Activated CD4-positive, CD25-positive, alpha-beta regulatory T cell treated with anti-CD3 and anti-CD28 coated beads, Interleukin-2, amount 50 U/mL, for 24 hours (primary cell): ENCODE measurements at regions not wholly inside any gene's neighbourhood (a gene's known extent, or its start where the extent isn't known, plus 50 kb on each side); places are given as distances from the start of the nearest gene placed in this dataset.

Experiments
- ATAC-seq, 2 donors: fragments of 150-1000 bp; cut with Tn5 transposase; one replicate each; pipeline ENCODE4 v1.10.0; 2021; ENCODE audit warnings: mild to moderate bottlenecking in 1 of 2, moderate library complexity in 1 of 2

DNA sequence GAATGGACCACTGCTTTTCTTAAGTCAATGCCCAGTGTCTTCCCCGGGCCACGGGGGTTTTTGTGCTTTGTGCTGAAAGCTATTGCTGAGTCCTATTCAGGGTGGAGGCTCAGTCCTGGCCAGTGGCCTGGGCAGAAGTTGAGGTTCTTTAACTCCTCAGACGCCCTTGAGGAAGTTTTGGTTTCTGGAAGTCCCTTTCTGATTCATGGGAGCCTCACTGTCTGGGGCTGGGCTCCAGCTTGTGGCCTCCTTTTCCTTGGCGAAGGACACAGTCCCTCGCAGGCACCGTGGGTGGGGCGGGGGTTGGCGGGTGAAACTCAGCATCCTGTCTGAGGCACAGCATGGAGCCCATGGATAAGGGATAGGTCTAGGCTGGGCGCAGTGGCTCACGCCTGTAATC, 465.2 kb upstream of the HS6ST1 start:
- no peak for ATAC-seq

DNA sequence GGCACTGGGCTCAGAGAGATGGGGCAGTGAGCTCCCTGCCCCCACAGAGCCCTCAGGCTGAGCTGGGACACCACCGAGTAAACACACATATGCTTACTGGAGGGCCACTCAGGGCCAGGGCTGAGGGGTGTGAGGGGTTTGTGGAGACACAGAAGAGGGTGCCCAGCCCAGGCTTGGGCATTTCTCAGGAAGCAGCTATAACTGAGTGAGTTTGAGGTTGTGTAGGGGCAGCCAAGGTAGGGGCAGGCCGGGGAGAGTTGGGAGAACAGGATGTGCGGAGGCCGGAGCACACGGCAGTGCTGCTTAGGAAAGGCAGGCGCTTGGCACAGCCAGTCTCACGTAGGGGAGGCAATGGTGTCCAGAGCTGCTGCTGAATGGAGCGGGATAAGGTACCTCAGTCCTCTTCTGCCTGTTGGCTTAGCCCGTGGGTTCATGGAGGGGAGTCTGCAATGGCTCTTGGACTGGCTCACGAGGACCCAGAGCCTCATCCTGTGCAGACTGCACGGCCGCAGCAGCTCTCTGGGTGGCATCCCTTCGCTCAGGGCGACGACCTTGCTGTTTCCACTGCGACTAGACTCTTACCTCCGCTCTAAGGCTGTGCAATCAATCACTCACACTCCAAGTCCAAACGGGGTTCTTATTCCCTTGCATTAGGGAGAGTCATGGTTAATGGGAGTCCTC, 466.1 kb upstream of the HS6ST1 start:
- no peak for ATAC-seq

DNA sequence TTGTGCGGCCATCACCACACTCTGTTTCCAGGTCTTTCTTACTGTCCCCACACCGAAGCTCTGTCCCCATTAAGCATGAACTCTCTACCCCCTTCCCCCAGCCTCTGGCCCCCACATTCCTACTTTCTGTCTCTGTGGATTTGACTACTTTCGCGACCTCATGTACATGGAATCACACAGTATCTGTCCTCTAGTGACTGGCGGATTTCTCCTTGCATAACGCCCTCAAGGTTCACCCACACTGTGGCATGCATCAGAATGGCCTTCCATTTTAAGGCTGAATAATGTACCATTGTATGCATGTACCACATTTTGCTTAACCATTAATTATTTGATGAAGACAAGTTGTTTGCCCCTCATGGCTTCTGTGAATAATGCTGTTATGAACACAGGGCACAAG, 467.6 kb upstream of the HS6ST1 start:
- ATAC-seq, result no peak

DNA sequence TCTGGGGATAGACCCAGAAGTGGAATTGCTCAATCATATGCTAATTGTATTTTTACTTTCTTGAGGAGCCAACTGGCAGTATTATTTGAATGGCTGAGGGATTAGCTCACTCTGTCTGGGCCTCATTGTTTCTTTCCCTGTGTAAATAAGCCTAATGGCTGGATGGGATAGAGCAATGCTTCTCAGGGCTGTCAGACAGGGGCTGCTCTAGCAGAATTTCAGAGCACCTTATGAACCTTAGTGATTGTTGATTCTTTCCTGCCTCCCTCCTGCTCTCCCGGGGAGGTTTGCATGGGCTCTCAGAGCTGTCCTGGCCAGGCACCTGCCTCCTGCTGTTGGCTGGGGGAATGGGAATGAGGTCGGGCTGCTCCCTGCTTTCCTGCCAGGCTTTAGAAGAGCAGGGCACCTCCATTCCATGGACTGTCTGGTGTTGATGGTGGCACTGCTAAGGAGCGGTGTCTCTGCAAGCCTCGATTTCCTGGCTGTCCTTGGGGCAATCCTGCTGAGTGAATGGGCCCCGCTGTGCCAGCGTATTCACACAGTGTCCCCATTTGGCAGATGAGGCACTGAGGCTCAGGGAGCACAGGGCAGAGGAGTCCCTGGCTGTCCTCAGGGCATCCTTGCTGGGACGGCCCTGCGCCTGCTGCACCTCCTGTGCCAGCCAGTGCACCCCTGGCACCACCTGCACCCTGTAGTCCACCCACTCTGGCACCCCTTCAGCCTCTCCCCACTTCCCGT, 468.2 kb upstream of the HS6ST1 start:
- no peak for ATAC-seq

DNA sequence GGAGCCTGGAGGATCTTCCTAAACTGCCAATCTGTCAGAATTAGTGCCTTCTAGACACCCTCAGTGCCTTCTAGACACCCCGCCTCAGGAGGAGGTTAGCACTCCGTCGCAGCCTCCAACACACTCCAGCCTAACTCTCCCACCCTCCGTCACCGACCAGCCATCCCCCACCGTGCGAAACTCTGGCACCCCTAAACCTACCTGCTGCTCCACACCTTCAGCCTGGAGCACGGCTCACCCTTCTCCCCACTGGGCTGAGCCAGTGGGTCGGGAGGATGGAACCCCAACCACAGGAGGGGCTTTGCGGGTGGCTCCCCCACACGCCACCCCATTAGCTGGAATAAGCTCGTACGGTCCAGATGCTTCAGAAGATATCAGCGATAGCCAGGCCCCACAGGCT, 468.9 kb upstream of the HS6ST1 start:
- ATAC-seq, result no peak

DNA sequence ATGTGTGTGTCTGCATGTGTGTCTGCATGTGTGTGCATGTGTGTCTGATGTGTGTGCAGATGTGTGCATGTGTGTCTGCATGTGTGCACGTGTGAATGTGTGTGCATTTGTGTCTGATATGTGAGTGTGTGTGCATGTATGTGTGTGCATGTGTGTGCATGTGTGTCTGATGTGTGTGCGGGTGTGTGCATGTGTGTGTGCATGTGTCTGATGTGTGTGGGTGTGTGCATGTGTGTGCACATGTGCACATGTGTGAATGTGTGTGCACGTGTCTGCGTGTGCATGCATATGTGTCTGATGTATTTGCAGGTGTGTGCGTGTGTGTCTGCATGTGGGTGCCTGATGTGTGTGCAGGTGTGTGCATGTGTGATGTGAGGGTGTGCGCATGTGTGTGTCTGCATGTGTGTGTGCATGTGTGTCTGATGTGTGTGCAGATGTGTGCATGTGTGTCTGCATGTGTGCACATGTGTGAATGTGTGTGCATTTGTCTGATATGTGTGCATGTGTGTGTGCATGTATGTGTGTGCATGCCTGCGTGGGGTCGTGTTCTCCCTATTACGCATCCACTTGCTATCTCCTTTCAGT, 470.1 kb upstream of the HS6ST1 start:
- no peak for ATAC-seq

DNA sequence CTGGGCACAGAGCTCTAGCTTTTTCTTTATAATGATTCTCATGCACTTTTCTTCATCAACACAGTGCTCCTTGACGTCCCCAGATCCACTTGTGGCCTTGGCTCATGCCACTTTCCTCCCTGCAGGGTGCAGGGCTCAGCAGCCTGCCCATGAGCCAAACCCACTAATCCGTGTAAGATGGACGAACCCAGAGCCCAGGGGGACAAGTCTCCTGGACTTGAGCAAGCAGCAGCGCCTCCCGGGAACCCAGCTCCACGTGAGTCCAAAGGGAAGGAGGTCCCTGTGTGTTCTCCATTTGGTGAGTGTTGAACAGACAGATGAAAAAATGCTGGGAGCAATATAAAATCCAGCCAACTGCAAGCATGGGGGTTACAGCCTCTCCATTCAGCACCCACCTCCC, 470.6 kb upstream of the HS6ST1 start:
- no peak for ATAC-seq

DNA sequence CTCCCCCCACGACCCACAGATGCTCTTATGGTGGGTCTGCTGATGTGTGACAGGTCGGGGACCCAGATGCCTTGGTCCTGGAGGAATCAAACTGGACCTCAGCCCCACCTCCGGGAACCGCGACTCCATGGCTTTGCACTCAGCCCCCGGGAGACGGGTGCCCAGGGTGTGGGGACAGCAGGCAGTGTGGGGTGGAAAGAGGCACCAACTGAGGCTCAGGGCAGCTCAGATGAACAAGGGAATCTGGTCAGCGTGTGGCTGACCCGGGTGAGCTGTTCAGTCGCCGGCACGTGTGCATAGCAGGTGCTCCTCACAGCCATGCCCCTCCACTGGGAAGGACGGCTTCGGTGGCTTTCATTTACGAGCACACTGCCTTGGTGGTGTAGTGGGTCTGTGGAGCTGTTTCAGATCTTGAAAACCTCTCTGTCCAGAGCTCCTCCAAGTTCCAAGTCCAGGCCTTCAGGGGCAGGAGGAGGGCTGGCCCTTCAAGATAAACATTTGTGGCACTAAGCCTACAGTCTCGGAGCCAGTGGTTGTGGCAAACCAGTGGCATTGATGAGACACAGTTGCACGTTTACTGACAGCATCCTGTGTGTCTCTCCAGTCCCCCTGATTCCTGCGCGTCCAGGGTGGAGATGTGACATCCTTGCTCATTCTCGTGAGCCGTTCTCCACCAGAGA, 471.2 kb upstream of the HS6ST1 start:
- ATAC-seq, result no peak

DNA sequence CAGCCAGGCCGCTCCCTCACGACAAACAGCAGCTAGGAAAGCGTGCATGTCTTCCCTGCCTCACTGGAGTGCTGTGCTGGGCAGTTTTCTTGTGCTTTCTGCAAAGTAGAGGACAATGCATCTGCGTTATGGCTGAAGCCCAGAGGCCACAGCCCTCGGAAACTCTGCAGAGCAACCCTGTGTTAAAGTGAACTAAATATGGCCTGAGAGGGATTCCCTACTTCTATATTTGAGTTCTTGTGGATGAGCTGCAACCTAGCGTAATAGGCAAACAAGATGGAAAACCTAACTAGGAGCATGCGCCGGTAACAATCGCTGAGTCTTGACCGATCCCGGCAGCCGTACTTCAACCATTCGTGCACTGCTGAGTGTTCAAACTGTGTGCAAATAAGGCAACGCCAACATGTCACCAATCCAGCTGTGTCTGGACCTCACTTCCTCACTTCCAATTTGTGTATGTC, 471.9 kb upstream of the HS6ST1 start:
- no peak for ATAC-seq

DNA sequence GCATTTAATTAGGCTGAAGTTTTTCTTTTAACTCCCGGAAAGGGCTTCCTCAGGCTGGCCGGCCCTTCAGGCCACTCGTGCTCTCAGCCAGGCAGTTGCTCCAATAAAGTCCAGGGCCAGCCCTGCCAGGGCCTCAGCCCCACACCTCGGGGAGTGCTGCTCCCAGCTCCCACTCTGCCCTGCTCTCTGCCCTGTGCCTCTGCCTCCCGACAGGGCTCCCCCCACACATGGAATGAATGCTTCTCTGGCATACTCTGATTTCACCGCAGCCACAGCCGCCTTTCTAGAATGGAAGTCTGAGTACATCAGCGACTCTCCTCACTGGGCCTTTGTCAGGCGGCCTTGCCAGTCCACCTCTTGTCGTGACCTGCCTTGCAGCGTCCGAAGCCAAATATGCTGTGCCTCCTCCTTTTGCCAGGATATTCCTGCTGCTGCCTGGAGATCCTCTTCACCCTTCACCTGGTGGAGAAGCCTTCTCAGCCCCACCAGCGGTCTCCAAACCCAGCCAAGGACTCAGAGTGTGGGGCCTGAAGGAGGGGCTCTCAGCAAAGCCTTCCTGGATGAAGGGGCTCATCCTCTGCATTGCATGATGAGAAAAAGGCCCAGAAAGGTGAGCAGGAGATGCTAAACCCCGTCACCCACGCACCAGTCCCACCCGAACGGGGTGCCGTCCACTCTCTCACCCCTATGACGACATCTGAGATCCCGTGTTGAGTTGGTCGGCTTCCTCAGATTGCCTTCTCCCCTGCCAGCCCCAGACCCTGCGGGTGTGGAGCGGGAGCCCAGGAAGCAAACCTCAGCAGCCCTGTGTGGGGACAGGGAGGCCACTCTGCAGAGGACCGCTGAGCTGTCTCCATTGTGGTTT, 472.7 kb upstream of the HS6ST1 start:
- ATAC-seq, result no peak

DNA sequence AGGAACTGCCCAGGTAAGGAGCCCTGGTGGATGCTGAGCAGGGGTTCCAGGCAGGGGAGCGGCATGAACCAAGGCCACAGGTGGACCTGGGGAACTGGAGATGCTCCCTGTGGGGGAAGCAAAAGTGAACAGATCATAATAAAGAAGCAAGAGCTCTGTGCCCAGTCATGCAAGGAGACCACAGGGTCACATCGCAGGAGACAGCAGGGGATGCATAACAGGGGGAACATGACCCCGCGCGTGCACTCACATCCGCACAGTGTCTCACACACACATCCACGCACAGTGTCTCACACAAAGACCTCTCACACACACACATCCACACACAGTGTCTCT, 473.3 kb upstream of the HS6ST1 start:
- no peak for ATAC-seq

DNA sequence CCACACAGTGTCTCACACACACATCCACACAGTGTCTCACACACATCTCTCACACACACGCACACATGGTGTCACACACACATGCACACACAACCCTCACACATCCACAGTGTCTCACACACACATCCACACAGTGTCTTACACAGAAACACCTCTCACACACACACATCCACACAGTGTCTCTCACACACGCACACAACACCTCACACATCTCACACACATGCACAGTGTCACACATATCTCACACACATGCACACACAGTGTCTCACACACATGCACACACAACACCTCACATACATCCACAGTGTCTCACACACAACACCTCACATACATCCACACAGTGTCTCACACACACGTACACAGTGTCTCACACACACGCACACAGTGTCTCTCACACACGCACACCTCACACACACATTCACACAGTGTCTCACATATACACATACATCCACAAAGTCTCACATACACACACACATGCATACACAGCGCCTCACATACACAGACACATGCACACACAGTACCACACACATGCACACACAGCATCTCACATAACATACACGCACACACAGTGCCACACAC, 473.9 kb upstream of the HS6ST1 start:
- no peak for ATAC-seq

DNA sequence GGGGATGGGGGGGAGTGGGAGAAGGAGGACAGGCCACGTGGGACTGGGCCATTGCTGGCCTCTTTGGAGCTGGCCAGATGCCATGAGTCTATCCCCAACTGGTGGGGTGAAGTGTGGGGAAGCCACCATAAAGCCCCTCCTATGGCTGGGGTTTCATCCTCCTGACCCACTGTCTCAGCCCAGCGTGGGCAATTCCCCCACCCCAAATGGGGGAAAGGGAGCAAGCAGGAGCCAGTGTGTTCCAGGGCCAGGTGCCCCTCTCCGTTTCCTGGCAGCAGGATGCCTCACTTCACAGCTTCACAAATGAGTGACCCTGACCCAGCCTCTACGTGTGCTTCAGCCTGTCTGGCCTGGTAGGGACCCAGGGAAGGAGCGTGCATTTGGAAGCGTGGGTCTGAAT, 474.7 kb upstream of the HS6ST1 start:
- no peak for ATAC-seq

DNA sequence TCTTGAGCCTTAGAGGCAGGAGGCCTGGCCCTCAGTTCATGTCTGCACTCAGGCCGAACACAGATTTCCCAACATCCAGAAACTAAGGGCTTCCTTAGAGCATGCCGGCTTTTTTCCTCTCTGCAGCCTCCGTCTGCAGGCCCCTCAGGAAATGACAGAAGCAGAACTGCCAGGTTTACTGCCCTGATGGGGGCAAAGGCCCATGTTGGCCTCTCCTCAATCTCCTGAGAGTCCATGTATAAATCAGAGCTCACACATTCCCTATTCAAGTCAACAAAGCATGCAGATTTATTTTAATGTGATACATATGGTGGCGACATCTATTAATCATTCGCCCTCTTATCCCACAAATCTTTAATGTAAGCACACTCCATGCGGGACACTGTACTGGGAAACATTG, 475.6 kb upstream of the HS6ST1 start:
- no peak for ATAC-seq

DNA sequence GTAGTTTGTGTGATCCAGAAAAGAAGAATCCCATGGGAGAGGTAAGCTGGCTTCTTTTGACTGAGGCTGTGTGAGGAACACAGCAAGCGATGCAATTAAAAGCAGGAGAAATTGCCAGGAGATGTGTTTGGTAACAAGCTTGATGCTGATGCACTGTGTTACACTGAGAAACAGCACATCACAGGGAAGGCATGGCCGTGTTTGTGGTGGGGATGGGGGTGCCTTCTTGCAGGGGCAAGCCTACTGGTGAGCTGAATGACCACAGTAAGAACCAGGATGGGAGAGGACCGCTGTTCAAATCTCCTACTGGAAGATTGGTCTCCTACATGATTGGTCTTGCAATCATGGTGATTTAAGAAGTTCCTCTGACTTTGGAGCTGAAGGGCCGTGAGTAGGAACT, 477.7 kb upstream of the HS6ST1 start:
- no peak for ATAC-seq

DNA sequence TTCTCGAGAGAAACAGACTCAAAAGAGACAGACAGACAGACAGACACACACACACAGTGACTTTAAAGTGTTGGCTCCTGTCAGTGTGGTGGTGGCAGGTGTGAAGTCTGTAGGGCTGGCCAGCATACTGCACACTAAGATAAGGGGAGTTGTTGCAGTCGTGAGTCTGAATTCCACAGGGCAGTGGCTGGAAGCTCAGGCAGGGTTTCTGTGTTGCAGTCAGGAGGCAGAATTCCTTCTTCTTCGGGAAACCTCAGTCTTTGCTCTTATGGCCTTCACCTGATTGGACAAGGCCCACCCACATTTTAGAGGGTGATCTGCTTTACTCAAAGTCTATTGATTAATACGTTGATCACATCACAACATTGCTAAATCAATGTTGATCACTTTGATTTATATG, 478.4 kb upstream of the HS6ST1 start:
- ATAC-seq, result no peak

DNA sequence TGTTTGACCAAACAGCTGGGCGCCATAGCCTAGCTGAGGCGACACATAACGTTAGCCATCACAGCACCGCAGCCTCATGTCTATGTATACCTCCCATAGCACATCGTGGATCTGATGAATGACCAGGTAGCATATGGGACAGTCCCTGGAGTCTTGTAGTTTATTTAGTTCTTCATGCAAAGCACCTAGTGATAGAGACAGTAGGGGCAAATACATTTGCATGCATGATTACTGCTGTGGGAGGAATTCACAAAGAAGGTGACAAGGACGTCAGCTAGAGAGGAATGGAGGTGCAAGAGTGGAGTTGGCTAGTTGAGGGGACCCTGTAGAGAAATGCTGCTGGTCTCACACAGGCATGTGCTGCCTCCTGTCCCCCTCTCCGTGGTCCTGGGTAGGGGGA, 478.9 kb upstream of the HS6ST1 start:
- no peak for ATAC-seq

DNA sequence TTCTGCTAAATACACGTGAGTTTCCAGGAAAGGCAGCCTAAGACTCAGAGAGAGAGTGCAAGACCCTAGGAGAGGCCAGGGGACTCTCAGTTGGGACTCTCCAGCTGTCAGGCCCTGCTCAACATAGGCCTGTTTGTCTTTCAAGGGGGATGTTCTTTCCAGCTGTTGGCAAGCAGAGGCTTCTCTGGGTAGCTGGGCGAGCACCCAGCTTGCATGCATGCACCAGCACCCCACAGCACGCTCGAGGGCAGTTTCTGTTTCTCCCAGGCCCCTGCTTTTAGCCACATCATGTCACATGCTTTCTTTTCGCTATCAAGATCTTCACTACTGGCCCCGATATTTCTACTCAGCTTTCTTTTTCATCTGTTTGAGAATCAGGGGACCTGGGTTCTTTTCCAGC, 479.3 kb upstream of the HS6ST1 start:
- ATAC-seq, result no peak

DNA sequence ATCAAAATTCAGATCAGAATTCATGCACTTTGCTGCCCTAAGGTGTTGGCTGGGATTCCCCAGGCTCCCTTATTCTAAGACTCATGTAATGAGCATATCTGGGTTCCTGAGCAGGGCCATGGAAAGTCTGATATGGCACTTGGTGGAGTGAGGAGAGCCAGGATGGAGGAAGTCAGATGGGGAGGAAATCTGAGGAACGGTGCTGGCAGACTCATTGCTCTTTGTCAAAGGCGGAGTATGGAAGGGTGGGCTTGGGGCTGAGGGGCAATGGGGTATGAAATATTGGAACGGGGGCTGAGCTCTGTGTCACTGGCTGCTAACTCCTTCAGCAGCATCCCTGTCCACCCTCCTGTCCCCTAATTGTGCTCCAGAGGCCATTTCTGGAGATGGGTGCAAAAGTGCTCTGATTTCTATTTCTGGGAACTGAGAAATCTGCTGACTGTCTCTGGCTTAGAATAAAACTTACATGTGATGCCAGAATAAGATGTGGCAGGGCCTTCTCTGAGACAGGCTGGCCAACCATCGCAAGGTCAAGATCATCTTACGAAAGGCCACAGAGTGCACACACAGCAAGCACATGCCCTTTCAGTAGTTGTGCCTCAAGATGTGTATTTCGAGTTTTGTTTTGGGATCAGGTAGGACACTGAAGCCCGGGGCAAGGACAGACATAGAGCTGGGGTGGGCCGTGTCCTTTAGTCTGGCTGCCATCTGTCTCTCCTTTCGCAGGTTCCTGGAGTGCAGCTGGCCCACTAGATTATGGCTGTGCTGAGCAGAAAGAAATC, 480.0 kb upstream of the HS6ST1 start:
- no peak for ATAC-seq

DNA sequence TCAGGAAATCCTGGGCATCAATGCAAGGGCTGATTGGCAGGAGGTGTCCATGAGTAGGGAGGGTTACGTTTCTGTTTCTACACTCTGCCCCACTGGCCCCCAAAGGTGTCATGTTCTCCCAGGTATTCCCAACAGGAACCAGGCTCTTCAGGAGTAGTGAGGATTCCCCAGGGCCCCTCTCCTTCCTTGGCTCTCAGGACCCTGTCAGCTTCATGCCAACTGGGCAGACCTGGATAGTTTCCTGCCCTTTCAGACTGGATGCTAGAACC, 480.6 kb upstream of the HS6ST1 start:
- ATAC-seq, result no peak

DNA sequence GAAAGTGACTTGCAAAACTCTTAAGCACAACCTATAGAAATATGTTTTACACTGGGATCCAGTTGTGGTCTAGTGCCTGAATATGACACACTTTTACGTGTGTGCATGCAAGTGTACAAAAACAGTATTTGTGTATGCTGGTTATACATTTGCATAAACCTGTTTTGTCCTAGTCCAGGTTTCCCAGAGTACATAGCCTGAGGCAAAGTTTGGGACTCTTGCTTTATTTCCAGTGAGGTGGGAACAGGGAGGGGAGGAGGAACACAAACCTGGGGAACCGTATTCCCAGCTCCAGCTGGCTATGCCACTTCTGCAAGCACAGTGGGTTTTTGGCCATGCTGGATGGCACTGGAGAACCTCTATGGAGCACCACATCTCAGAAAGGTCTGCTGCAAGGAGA, 481.1 kb upstream of the HS6ST1 start:
- no peak for ATAC-seq

DNA sequence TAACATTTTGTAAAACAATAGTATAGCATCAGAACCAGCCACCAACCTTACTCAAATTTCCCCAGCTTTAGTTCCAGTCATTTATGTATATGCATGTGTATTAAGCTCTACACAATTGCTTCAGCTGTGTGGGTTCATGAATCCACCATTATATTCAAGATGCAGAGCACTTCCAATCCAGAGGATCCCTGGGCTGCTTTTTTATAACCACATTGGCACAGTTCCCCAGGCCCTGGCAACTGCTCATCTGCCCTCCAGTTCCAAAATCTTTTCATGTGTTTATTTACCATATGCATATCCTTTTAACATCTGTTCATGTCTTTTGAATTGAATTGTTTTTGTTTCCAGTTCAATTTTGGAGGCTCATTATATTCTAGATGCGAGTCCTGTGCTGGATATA, 482.9 kb upstream of the HS6ST1 start:
- ATAC-seq, result no peak
